ENCODE measurements at regions not wholly inside any gene's neighbourhood (a gene's known extent, or its start where the extent isn't known, plus 50 kb on each side); places are given as distances from the start of the nearest gene placed in this dataset.

DNA sequence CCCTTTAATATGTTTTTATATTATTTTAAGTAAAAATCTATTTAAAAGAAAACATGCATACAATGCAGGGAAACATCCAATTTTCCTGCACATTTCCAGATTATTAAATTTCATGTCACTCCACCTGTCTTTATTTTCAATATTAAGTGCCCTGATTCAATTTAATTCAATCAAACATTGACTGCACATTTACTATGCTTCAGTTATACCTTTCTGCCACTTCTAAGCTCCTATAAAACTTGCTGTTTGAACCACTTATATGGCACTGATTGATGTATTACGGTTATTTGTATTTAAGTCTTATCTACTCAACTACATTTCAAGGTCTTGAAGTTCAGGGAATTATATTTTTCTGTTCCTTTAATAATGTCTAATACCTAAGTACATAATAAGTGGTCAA, 198.0 kb downstream of the CAVIN4 start (continued):
- TF ChIP-seq, protein P1, sequence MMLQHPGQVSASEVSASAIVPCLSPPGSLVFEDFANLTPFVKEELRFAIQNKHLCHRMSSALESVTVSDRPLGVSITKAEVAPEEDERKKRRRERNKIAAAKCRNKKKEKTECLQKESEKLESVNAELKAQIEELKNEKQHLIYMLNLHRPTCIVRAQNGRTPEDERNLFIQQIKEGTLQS (IDR thresholded peaks at IDR 0.05; ENCODE audit: borderline replicate concordance, extremely low read depth, low read depth, low read length): no peak
- TF ChIP-seq ZNF384 (IDR thresholded peaks at IDR 0.05; ENCODE audit: borderline replicate concordance, low read depth, low read length): no peak
- TF ChIP-seq SUPT20H (IDR thresholded peaks at IDR 0.05; ENCODE audit: borderline replicate concordance, control insufficient read depth, low read depth, low read length): no peak
- TF ChIP-seq NFIC (IDR thresholded peaks at IDR 0.05; ENCODE audit: low read depth, low read length): no peak
- no peak for TF ChIP-seq NR2C2 (IDR thresholded peaks at IDR 0.05; ENCODE audit: borderline replicate concordance, control insufficient read depth, insufficient read length, low read depth)

- in situ Hi-C loops (cut with MboI) (no loop called here), intact Hi-C loops (cut with micrococcal nuclease; ENCODE audit: unreplicated experiment) (no loop called here)
- Histone ChIP-seq H4K20me1 (ENCODE audit: control insufficient read depth, insufficient read depth) (no peaks in the 10 kb centered on the region), H3K79me2 (ENCODE audit: control insufficient read depth, insufficient read depth, low read length) (no peaks in the 10 kb centered on the region), H3K4me3 (no peak overlapping the region), H3K36me3 (ENCODE audit: control insufficient read depth in 2 of 2, insufficient read depth in 2 of 2, low read length in 1 of 2) (no peaks in the 10 kb centered on the region), H2AFZ (ENCODE audit: control insufficient read depth, low read depth, low read length) (no peak overlapping the region), H3K27ac (ENCODE audit: control insufficient read depth, insufficient read depth) (no peak overlapping the region), H3K27me3 (replicated peaks in 1 of 2; ENCODE audit: control insufficient read depth in 2 of 2, insufficient read depth in 2 of 2, low read length in 1 of 2) (no peaks in the 10 kb centered on the region), H3K9ac (ENCODE audit: control insufficient read depth, insufficient read depth, low read length) (no peak overlapping the region), H3K4me1 (ENCODE audit: control insufficient read depth, insufficient read depth, low read length) (no peaks in the 10 kb centered on the region), H3K4me2 (ENCODE audit: control insufficient read depth, insufficient read depth) (no peak overlapping the region), H3K9me3 (replicated peaks; ENCODE audit: control insufficient read depth, insufficient read depth, low read length) (no peaks in the 10 kb centered on the region)
- ChIA-PET CTCF (no interaction called here), RAD21 (ENCODE audit: unreplicated experiment) (no interaction called here), SMC1A (ENCODE audit: uncharacterized antibody, unreplicated experiment) (no interaction called here), POLR2A (no interaction called here)
- FAIRE-seq (no peak), ATAC-seq (no peak), DNase-seq (ENCODE audit: low read depth, low spot score) (no peak)
- BruUV-seq (replicated peaks): no TSS peak
- 0% methylated on average over 1 of the region's 1 CpG for WGBS (ENCODE audit: insufficient coverage, insufficient replicate concordance, low lambda C conversion rate, missing lambda C conversion rate)
- TF ChIP-seq TBL1XR1 (IDR thresholded peaks at IDR 0.05; ENCODE audit: low read depth, low read length) (no peak), POLR2AphosphoS2 (IDR thresholded peaks at IDR 0.05; ENCODE audit: low read depth, low read length) (no peak), SUZ12 (IDR thresholded peaks at IDR 0.05; ENCODE audit: unreplicated experiment) (no peak), SKIL (IDR thresholded peaks at IDR 0.05; ENCODE audit: low read depth, poor library complexity, severe bottlenecking) (no peak), SMAD1 (IDR thresholded peaks at IDR 0.05; ENCODE audit: low read depth, partially characterized antibody) (no peak), FOS (IDR thresholded peaks at IDR 0.05; ENCODE audit: borderline replicate concordance, extremely low read depth, insufficient read length) (no peak), TCF3 (IDR thresholded peaks at IDR 0.05; ENCODE audit: borderline replicate concordance, insufficient read depth, low read depth, low read length) (no peak), HSF1 (IDR thresholded peaks at IDR 0.05; ENCODE audit: low read depth, low read length) (no peak), PML (IDR thresholded peaks at IDR 0.05; ENCODE audit: low read length) (no peak), ZBED1 (IDR thresholded peaks at IDR 0.05; ENCODE audit: borderline replicate concordance) (no peak)
- TF ChIP-seq, protein P2, sequence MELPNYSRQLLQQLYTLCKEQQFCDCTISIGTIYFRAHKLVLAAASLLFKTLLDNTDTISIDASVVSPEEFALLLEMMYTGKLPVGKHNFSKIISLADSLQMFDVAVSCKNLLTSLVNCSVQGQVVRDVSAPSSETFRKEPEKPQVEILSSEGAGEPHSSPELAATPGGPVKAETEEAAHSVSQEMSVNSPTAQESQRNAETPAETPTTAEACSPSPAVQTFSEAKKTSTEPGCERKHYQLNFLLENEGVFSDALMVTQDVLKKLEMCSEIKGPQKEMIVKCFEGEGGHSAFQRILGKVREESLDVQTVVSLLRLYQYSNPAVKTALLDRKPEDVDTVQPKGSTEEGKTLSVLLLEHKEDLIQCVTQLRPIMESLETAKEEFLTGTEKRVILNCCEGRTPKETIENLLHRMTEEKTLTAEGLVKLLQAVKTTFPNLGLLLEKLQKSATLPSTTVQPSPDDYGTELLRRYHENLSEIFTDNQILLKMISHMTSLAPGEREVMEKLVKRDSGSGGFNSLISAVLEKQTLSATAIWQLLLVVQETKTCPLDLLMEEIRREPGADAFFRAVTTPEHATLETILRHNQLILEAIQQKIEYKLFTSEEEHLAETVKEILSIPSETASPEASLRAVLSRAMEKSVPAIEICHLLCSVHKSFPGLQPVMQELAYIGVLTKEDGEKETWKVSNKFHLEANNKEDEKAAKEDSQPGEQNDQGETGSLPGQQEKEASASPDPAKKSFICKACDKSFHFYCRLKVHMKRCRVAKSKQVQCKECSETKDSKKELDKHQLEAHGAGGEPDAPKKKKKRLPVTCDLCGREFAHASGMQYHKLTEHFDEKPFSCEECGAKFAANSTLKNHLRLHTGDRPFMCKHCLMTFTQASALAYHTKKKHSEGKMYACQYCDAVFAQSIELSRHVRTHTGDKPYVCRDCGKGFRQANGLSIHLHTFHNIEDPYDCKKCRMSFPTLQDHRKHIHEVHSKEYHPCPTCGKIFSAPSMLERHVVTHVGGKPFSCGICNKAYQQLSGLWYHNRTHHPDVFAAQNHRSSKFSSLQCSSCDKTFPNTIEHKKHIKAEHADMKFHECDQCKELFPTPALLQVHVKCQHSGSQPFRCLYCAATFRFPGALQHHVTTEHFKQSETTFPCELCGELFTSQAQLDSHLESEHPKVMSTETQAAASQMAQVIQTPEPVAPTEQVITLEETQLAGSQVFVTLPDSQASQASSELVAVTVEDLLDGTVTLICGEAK (IDR thresholded peaks at IDR 0.05; ENCODE audit: borderline replicate concordance): no peak
Measured at GRCh38 chr9:100784755-100785154, 206.9 kb downstream of the CAVIN4 start.
